H1 (cell line): ENCODE measurements at regions not wholly inside any gene's neighbourhood (a gene's known extent, or its start where the extent isn't known, plus 50 kb on each side); places are given as distances from the start of the nearest gene placed in this dataset.

ENCODE experiments used
- CTCF ChIA-PET: fragments of 300-600 bp; sonication (Branson Sonifier 250); formaldehyde crosslinking; loops from one replicate; lab custom pipeline; 2021; ENCODE audit not compliant: partially characterized antibody; lab: Charles Lee
- POLR2A ChIA-PET: fragments of 300-600 bp; sonication (Branson Sonifier 250); formaldehyde crosslinking; loops from one replicate; lab custom pipeline; 2021; ENCODE audit warnings: inconsistent platforms; ENCODE audit not compliant: partially characterized antibody; lab: Charles Lee
- DNase-seq, 2 experiments: peaks; one replicate each; pipeline versions ENCODE4 v3.0.0 to v3.0.0-alpha.2; 2010 to 2022; ENCODE audit warnings: low spot score in 2 of 2, low read depth in 1 of 2, mixed read lengths in 1 of 2
- FAIRE-seq: peaks from 2 replicates; lab custom pipeline; 2011; peaks lifted over from hg19 to GRCh38; lab: Jason Lieb, UNC
- H2AFZ ChIP-seq: 2 replicates; pipeline ENCODE4 v1.8.1; 2012; ENCODE audit warnings: low read length, inconsistent platforms
- H2AK5ac ChIP-seq: 2 replicates; pipeline ENCODE4 v1.6.1; 2013; ENCODE audit warnings: low read depth, low read length
- H2BK120ac ChIP-seq: replicated peaks from 2 replicates; pipeline ENCODE3; 2013; ENCODE audit warnings: low read depth, low read length, inconsistent platforms
- H2BK12ac ChIP-seq: 2 replicates; pipeline ENCODE4 v1.6.1; 2013; ENCODE audit warnings: low read depth, low read length
- H2BK15ac ChIP-seq: 2 replicates; pipeline ENCODE4 v1.6.1; 2013; ENCODE audit warnings: low read length
- H2BK20ac ChIP-seq: 2 replicates; pipeline ENCODE4 v1.6.1; 2013; ENCODE audit warnings: low read length
- H2BK5ac ChIP-seq: 2 replicates; pipeline ENCODE4 v1.6.1; 2013; ENCODE audit warnings: low read depth, low read length
- H3K14ac ChIP-seq: 2 replicates; pipeline ENCODE4 v1.6.1; 2013; ENCODE audit warnings: inconsistent platforms; ENCODE audit not compliant: insufficient read length
- H3K18ac ChIP-seq: 2 replicates; pipeline ENCODE4 v1.6.1; 2013; ENCODE audit warnings: low read length; ENCODE audit errors: extremely low read depth
- H3K23ac ChIP-seq: 2 replicates; pipeline ENCODE4 v1.6.1; 2013; ENCODE audit warnings: inconsistent platforms; ENCODE audit not compliant: insufficient read length
- H3K23me2 ChIP-seq: 2 replicates; pipeline ENCODE4 v1.6.1; 2013; ENCODE audit warnings: low read depth, low read length
- H3K27ac ChIP-seq: 2 replicates; pipeline ENCODE4 v1.6.1; 2011; ENCODE audit warnings: low read depth, low read length, inconsistent platforms
- H3K27me3 ChIP-seq, 4 experiments: replicated peaks in 1 of 4; 1 replicate in 1 of 4; 2 replicates in 3 of 4; pipeline versions ENCODE4 v1.6.1 to v1.8.1; 2011 to 2013; ENCODE audit warnings: low read length in 3 of 4, mild to moderate bottlenecking in 3 of 4, inconsistent platforms in 2 of 4, mixed read lengths in 2 of 4, moderate library complexity in 1 of 4; ENCODE audit not compliant: control insufficient read depth in 3 of 4, insufficient read depth in 3 of 4; ENCODE audit errors: extremely low read depth in 1 of 4
- H3K36me3 ChIP-seq, 4 experiments: 2 replicates each; pipeline versions ENCODE4 v1.6.1 to v1.8.1; 2011 to 2013; ENCODE audit warnings: mild to moderate bottlenecking in 4 of 4, low read length in 3 of 4, moderate library complexity in 2 of 4, control low read depth in 1 of 4, inconsistent platforms in 1 of 4; ENCODE audit not compliant: insufficient read depth in 4 of 4, control insufficient read depth in 2 of 4
- H3K4ac ChIP-seq: replicated peaks from 2 replicates; pipeline ENCODE3; 2013; ENCODE audit warnings: low read length, low read depth, mixed read lengths, inconsistent platforms; ENCODE audit not compliant: insufficient read length
- H3K4me1 ChIP-seq, 4 experiments: replicated peaks in 1 of 4; 1 replicate in 1 of 4; 2 replicates in 3 of 4; pipeline versions ENCODE4 v1.6.1 to v1.8.1; 2011 to 2013; ENCODE audit warnings: low read length in 3 of 4, inconsistent platforms in 2 of 4, mixed read lengths in 1 of 4; ENCODE audit not compliant: insufficient read depth in 4 of 4, control insufficient read depth in 3 of 4
- H3K4me2 ChIP-seq, 2 experiments: 2 replicates each; pipeline versions ENCODE4 v1.6.1 to v1.8.1; 2011 to 2013; ENCODE audit warnings: low read depth in 2 of 2, low read length in 2 of 2, control low read depth in 1 of 2, inconsistent platforms in 1 of 2, mild to moderate bottlenecking in 1 of 2; ENCODE audit not compliant: insufficient read depth in 1 of 2
- H3K4me3 ChIP-seq, 4 experiments: fragments of 200-600, 300-600 bp in 1 of 4; sonication (generic), shearing (Covaris generic), sonication (Bioruptor Twin) in 1 of 4; 2 replicates each; pipeline versions ENCODE4 v1.5.1 to v1.8.1; 2011 to 2016; ENCODE audit warnings: low read length in 4 of 4, low read depth in 3 of 4, control low read depth in 2 of 4, inconsistent platforms in 2 of 4, mild to moderate bottlenecking in 2 of 4, mixed read lengths in 1 of 4, moderate library complexity in 1 of 4; ENCODE audit not compliant: insufficient read depth in 2 of 4; ENCODE audit errors: extremely low read depth in 1 of 4
- H3K56ac ChIP-seq: replicated peaks from 2 replicates; pipeline ENCODE3; 2013; ENCODE audit warnings: low read depth, mild to moderate bottlenecking, mixed read lengths, low read length, inconsistent platforms; ENCODE audit not compliant: insufficient read length
- H3K79me1 ChIP-seq: 2 replicates; pipeline ENCODE4 v1.6.1; 2013; ENCODE audit warnings: low read depth, low read length, control low read depth
- H3K79me2 ChIP-seq, 2 experiments: 2 replicates each; pipeline versions ENCODE4 v1.6.1 to v1.8.1; 2012 to 2013; ENCODE audit warnings: low read length in 2 of 2, mild to moderate bottlenecking in 2 of 2, inconsistent platforms in 1 of 2; ENCODE audit not compliant: insufficient read depth in 2 of 2, control insufficient read depth in 1 of 2
- H3K9ac ChIP-seq, 4 experiments: replicated peaks in 1 of 4; 1 replicate in 1 of 4; 2 replicates in 3 of 4; pipeline versions ENCODE4 v1.6.1 to v1.8.1; 2011 to 2013; ENCODE audit warnings: low read depth in 3 of 4, low read length in 3 of 4, control low read depth in 2 of 4, mild to moderate bottlenecking in 2 of 4, moderate library complexity in 2 of 4, inconsistent platforms in 1 of 4; ENCODE audit errors: extremely low read depth in 1 of 4
- H3K9me3 ChIP-seq, 2 experiments: 2 replicates each; pipeline versions ENCODE4 v1.6.1 to v1.8.1; 2012 to 2013; ENCODE audit warnings: mild to moderate bottlenecking in 2 of 2, moderate library complexity in 2 of 2, control low read depth in 1 of 2, inconsistent platforms in 1 of 2, low read depth in 1 of 2, low read length in 1 of 2, mixed read lengths in 1 of 2; ENCODE audit not compliant: insufficient read depth in 2 of 2
- H4K20me1 ChIP-seq, 2 experiments: replicated peaks in 1 of 2; 2 replicates each; pipeline versions ENCODE3 to v1.8.1; 2011 to 2013; ENCODE audit warnings: inconsistent platforms in 2 of 2, low read length in 2 of 2, mild to moderate bottlenecking in 1 of 2; ENCODE audit not compliant: insufficient read depth in 2 of 2, control insufficient read depth in 1 of 2
- H4K5ac ChIP-seq: 2 replicates; pipeline ENCODE4 v1.6.1; 2013; ENCODE audit warnings: low read length, low read depth, mixed read lengths, inconsistent platforms; ENCODE audit not compliant: insufficient read length
- H4K8ac ChIP-seq: 2 replicates; pipeline ENCODE4 v1.8.0; 2013; ENCODE audit warnings: mild to moderate bottlenecking, moderate library complexity, low read length, inconsistent platforms; ENCODE audit not compliant: insufficient read depth; ENCODE audit errors: extremely low read depth
- H4K91ac ChIP-seq: replicated peaks from 2 replicates; pipeline ENCODE3; 2013; ENCODE audit warnings: low read length, mixed read lengths, inconsistent platforms; ENCODE audit not compliant: insufficient read length
- CHD2 ChIP-seq: IDR thresholded peaks from 2 replicates; pipeline ENCODE4 v1.6.1; 2012; ENCODE audit warnings: low read length, improper control_type of control experiment
- CREB1 ChIP-seq: IDR thresholded peaks from 2 replicates; pipeline ENCODE4 v1.6.1; 2012; ENCODE audit warnings: inconsistent platforms
- EP300 ChIP-seq, 2 experiments: IDR thresholded peaks; 1 replicate in 1 of 2; 2 replicates in 1 of 2; pipeline ENCODE4 v1.6.1; 2011 to 2012; ENCODE audit warnings: low read depth in 2 of 2, low read length in 2 of 2, mild to moderate bottlenecking in 2 of 2, borderline replicate concordance in 1 of 2, inconsistent platforms in 1 of 2, moderate library complexity in 1 of 2
- EZH2 ChIP-seq: fragments of 200-600 bp; sonication (generic); IDR thresholded peaks from 2 replicates; pipeline ENCODE4 v1.7.1; 2012; ENCODE audit warnings: low read depth, mild to moderate bottlenecking, moderate library complexity, low read length, inconsistent platforms; ENCODE audit not compliant: severe bottlenecking
- GTF2F1 ChIP-seq: IDR thresholded peaks from 2 replicates; pipeline ENCODE4 v1.6.1; 2012; ENCODE audit warnings: low read depth, low read length, improper control_type of control experiment, borderline replicate concordance
- JUND ChIP-seq: IDR thresholded peaks from 2 replicates; pipeline ENCODE4 v1.6.1; 2011; ENCODE audit warnings: mild to moderate bottlenecking, improper control_type of control experiment, low read length
- KDM5A ChIP-seq: fragments of 200-600 bp; IDR thresholded peaks from 2 replicates; pipeline ENCODE4 v1.7.1; 2012; ENCODE audit warnings: mild to moderate bottlenecking, low read length, inconsistent platforms, mixed read lengths
- NRF1 ChIP-seq: IDR thresholded peaks from 2 replicates; pipeline ENCODE4 v1.6.1; 2011; ENCODE audit warnings: mild to moderate bottlenecking, low read depth, low read length, improper control_type of control experiment
- RXRA ChIP-seq: IDR thresholded peaks from 2 replicates; pipeline ENCODE4 v1.6.1; 2011; ENCODE audit warnings: low read depth, mild to moderate bottlenecking, low read length, moderate library complexity; ENCODE audit not compliant: insufficient read depth
- SIN3A ChIP-seq, 2 experiments: IDR thresholded peaks in 1 of 2; conservative IDR thresholded peaks in 1 of 2; 2 replicates each; pipeline ENCODE4 v1.6.1; 2011 to 2012; ENCODE audit warnings: low read length in 2 of 2, improper control_type of control experiment in 1 of 2, low read depth in 1 of 2, mild to moderate bottlenecking in 1 of 2
- SIX5 ChIP-seq: IDR thresholded peaks from 2 replicates; pipeline ENCODE4 v1.6.1; 2011; ENCODE audit warnings: mild to moderate bottlenecking, low read depth, low read length
- SP2 ChIP-seq: IDR thresholded peaks from 2 replicates; pipeline ENCODE4 v1.6.1; 2012; ENCODE audit warnings: mild to moderate bottlenecking, low read length, inconsistent platforms
- TBP ChIP-seq: IDR thresholded peaks from 2 replicates; pipeline ENCODE4 v1.6.1; 2011; ENCODE audit warnings: low read depth, low read length, improper control_type of control experiment
- TEAD4 ChIP-seq: IDR thresholded peaks from 2 replicates; pipeline ENCODE4 v1.6.1; 2012; ENCODE audit warnings: low read depth, low read length, inconsistent platforms, mixed read lengths
- ZNF274 ChIP-seq: IDR thresholded peaks from 2 replicates; pipeline ENCODE4 v1.7.0; 2012; ENCODE audit warnings: low read length, borderline replicate concordance; ENCODE audit errors: extremely low read depth
- WGBS, 2 experiments: shearing (Covaris generic) in 1 of 2; methylation state at CpG; one replicate each; pipeline versions ENCODE4 v1.1.6 to v1.1.7; 2013 to 2015; ENCODE audit warnings: low lambda C conversion rate in 2 of 2, mixed read lengths in 2 of 2, inconsistent platforms in 1 of 2, low coverage in 1 of 2, missing lambda C conversion rate in 1 of 2; ENCODE audit not compliant: insufficient replicate concordance in 2 of 2, insufficient coverage in 1 of 2, insufficient read length in 1 of 2; ENCODE audit errors: extremely low coverage in 1 of 2, missing lambda C conversion rate in 1 of 2; 5-methylcytosine and 5-hydroxymethylcytosine counted together

- Histone ChIP-seq H3K79me1 (no peaks in the 10 kb centered on the region), H3K9ac (no peak overlapping the region), H3K79me2 (no peaks in the 10 kb centered on the region), H3K9me3 (no peaks in the 10 kb centered on the region), H2BK12ac (no peak overlapping the region), H3K36me3 (no peaks in the 10 kb centered on the region), H2BK15ac (no peak overlapping the region), H3K4ac (no peak overlapping the region), H3K14ac (no peak overlapping the region), H3K23ac (no peak overlapping the region), H2AFZ (no peak overlapping the region), H4K8ac (no peak overlapping the region), H3K4me2 (no peak overlapping the region), H3K27me3 (no peaks in the 10 kb centered on the region), H3K56ac (no peak overlapping the region), H3K4me1 (no peaks in the 10 kb centered on the region), H3K18ac (no peak overlapping the region), H3K4me3 (no peak overlapping the region), H4K5ac (no peak overlapping the region), H3K27ac (no peak overlapping the region), H2BK5ac (no peak overlapping the region), H3K23me2 (no peaks in the 10 kb centered on the region), H4K91ac (no peak overlapping the region), H2BK120ac (no peak overlapping the region), H2AK5ac (no peak overlapping the region), H2BK20ac (no peak overlapping the region), H4K20me1 (no peaks in the 10 kb centered on the region)
- ChIA-PET POLR2A (no interaction called here), CTCF (interaction anchor here (0.6 to 3.0 kb wide), 5 partner anchors 16 to 403 kb away, joined by 3 to 7 read pairs (median 3); no protein-coding TSS in a partner anchor)
- WGBS, 2 experiments = 90% methylated on average over 20 of the region's 20 CpGs; no CpG with 5 or more reads in 1 of the 2 experiments
- FAIRE-seq = no peak
- no peak for DNase-seq
- TF ChIP-seq SIX5 (no peak), ZNF274 (no peak), EP300 (IDR thresholded peaks at IDR 0.05; ENCODE audit: borderline replicate concordance in 1 of 2, low read depth in 2 of 2, low read length in 2 of 2) (no peak), GTF2F1 (no peak), NRF1 (no peak), TEAD4 (no peak), CHD2 (no peak), EZH2 (no peak), TBP (no peak), JUND (no peak), CREB1 (no peak), KDM5A (no peak), SIN3A (conservative IDR thresholded peaks at IDR 0.05 in 1 of 2, IDR thresholded peaks at IDR 0.05 in 1 of 2; ENCODE audit: low read depth in 1 of 2, low read length in 2 of 2) (no peak), RXRA (no peak), SP2 (no peak)
These were observed 101.7 kb upstream of the SEC14L1 start for GRCh38 chr17:77038884-77039555.
